Muscle layer of duodenum (tissue), 2 donors: ENCODE measurements at regions not wholly inside any gene's neighbourhood (a gene's known extent, or its start where the extent isn't known, plus 50 kb on each side); places are given as distances from the start of the nearest gene placed in this dataset.

Experiments
- H3K27ac ChIP-seq: one replicate; pipeline ENCODE4 v1.7.0; 2013; ENCODE audit warnings: mild to moderate bottlenecking, low read length
- H3K27me3 ChIP-seq: one replicate; pipeline ENCODE4 v1.7.0; 2013; ENCODE audit warnings: low read depth, mild to moderate bottlenecking, control low read depth, low read length
- H3K36me3 ChIP-seq, 2 donors: one replicate each; pipeline ENCODE4 v1.7.0; 2013; ENCODE audit warnings: low read length in 2 of 2, control low read depth in 1 of 2, mild to moderate bottlenecking in 1 of 2; ENCODE audit not compliant: insufficient read depth in 2 of 2, control insufficient read depth in 1 of 2
- H3K4me1 ChIP-seq, 2 donors: one replicate each; pipeline ENCODE4 v1.7.0; 2013; ENCODE audit warnings: low read length in 2 of 2, mild to moderate bottlenecking in 2 of 2, control low read depth in 1 of 2, moderate library complexity in 1 of 2; ENCODE audit not compliant: insufficient read depth in 2 of 2, control insufficient read depth in 1 of 2
- H3K4me3 ChIP-seq, 2 donors: one replicate each; pipeline ENCODE4 v1.7.0; 2013; ENCODE audit warnings: low read length in 2 of 2, low read depth in 1 of 2, mild to moderate bottlenecking in 1 of 2
- H3K9me3 ChIP-seq, 2 donors: one replicate each; pipeline ENCODE4 v1.7.0; 2013; ENCODE audit warnings: low read length in 2 of 2, control low read depth in 1 of 2, mild to moderate bottlenecking in 1 of 2; ENCODE audit not compliant: control insufficient read depth in 1 of 2
- donor health status: healthy.

GRCh38 chr13:89857502-89857901, 1490.0 kb upstream of the MIR17HG start:
- Histone ChIP-seq H3K27ac (no peak overlapping the region), H3K4me3 (no peak overlapping the region), H3K4me1 (no peaks in the 10 kb centered on the region), H3K9me3 (no peaks in the 10 kb centered on the region), H3K36me3 (no peaks in the 10 kb centered on the region), H3K27me3 (no peaks in the 10 kb centered on the region)

DNA sequence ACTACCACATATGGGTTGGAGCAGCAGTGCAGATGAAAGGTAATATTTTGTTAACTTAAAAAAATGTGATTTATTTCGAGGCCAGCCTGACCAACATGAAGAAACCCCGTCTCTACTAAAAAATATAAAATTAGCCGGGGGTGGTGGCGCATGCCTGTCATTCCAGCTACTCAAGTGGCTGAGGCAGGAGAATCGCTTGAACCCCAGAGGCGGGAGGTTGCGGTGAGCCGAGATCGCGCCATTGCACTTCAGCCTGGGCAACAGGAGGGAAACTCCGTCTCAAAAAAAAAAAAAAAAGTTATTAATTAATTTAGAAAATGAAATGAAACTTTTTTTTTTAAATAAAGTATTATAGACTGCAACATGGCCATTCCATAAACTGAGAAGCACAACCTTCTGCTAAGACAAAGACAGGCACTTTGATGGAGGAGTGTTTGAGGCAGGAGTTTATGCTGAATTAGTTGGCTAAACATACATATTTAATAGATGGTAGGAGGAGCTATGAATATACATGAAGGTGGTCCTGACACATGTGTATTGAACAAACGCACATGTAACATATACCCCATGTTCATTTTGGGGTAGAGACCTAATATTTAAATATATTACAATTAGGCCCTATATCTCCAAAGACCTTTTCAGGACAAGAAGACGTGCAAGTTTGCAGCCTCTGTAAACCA, 1485.3 kb upstream of the MIR17HG start:
- Histone ChIP-seq H3K27me3 (no peaks in the 10 kb centered on the region), H3K4me3 (no peak overlapping the region), H3K36me3 (no peaks in the 10 kb centered on the region), H3K27ac (no peak overlapping the region), H3K4me1 (no peaks in the 10 kb centered on the region), H3K9me3 (no peaks in the 10 kb centered on the region)

- H3K36me3 ChIP-seq = no peaks in the 10 kb centered on the region
- H3K27me3 ChIP-seq = no peaks in the 10 kb centered on the region
- no peak overlapping the region for H3K4me3 ChIP-seq
- H3K4me1 ChIP-seq = no peaks in the 10 kb centered on the region
- no peak overlapping the region for H3K27ac ChIP-seq
- H3K9me3 ChIP-seq = no peaks in the 10 kb centered on the region
Measured at GRCh38 chr13:89862691-89863036, 1484.8 kb upstream of the MIR17HG start.

DNA sequence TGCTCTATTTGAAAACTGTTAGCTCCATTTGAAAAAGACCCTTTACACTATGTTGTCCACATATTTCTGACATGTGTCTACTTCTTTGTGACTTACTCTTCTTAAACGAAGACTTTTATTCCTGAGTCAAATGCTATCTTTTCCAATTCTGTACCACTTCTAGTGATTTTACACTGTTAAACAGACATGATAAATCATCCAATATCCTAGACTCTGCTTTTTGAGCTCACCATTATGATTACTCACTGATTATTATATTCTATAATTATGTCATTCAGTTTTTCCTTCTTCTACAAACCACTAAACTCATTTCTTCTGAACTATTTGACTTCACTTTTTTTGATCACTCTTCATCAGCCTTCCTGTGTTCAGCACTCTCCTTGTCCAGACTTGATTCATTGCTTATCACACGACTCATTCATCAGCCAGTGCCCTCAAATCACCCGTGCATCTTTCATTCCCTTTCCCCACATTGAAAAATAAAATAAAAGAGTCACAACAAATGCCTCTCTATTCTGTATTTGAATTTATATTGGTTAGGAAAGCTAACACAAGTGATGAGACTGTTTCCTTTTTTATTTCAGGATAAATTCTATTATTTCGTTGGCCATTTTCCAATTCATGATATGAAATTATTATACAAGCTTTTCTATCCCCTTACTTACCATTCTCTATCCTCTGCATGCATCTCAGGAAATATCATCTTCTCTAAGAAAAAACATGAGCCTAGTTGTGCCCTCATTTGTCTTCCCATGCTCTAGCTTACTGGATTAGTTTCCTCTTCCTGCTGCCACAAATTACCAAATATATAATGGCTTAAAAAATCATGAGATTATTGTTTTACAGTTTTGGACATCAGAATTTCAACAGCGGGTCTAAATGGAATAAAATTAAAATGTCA, 1482.1 kb upstream of the MIR17HG start:
- H3K9me3 ChIP-seq = no peaks in the 10 kb centered on the region
- no peaks in the 10 kb centered on the region for H3K36me3 ChIP-seq
- H3K27ac ChIP-seq = no peak overlapping the region
- H3K4me1 ChIP-seq = no peaks in the 10 kb centered on the region
- no peaks in the 10 kb centered on the region for H3K27me3 ChIP-seq
- no peak overlapping the region for H3K4me3 ChIP-seq

- H3K4me3 ChIP-seq = no peak overlapping the region
- H3K4me1 ChIP-seq = no peaks in the 10 kb centered on the region
- H3K9me3 ChIP-seq = no peaks in the 10 kb centered on the region
- no peaks in the 10 kb centered on the region for H3K36me3 ChIP-seq
- no peak overlapping the region for H3K27ac ChIP-seq
- H3K27me3 ChIP-seq = no peaks in the 10 kb centered on the region
Measured at GRCh38 chr13:89869312-89869711, 1478.2 kb upstream of the MIR17HG start.

- no peak overlapping the region for H3K27ac ChIP-seq
- no peaks in the 10 kb centered on the region for H3K27me3 ChIP-seq
- H3K4me3 ChIP-seq = no peak overlapping the region
- no peaks in the 10 kb centered on the region for H3K36me3 ChIP-seq
- H3K4me1 ChIP-seq = no peaks in the 10 kb centered on the region
- H3K9me3 ChIP-seq = no peaks in the 10 kb centered on the region
Measured at GRCh38 chr13:89878904-89879303, 1468.6 kb upstream of the MIR17HG start.

DNA sequence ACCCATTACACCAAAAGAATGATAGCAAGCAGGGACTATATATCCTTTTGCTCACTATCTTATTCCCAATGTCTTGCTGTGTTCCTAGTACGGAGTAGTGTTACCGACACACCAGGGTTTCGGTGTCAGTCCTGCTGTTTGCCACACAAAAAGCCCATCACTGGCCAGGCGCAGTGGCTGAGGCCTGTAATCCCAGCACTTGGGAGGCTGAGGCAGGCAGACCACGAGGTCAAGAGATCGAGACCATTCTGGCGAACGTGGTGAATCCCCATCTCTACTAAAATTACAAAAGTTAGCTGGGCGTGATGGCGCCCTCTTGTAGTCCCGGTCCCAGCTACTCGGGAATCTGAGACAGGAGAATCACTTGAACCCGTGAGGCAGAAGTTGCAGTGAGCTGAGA, 1467.3 kb upstream of the MIR17HG start:
- H3K4me3 ChIP-seq = no peak overlapping the region
- no peak overlapping the region for H3K27ac ChIP-seq
- H3K36me3 ChIP-seq = no peaks in the 10 kb centered on the region
- H3K9me3 ChIP-seq = no peaks in the 10 kb centered on the region
- no peaks in the 10 kb centered on the region for H3K27me3 ChIP-seq
- no peaks in the 10 kb centered on the region for H3K4me1 ChIP-seq

GRCh38 chr13:89883893-89884448, 1463.5 kb upstream of the MIR17HG start:
- Histone ChIP-seq H3K36me3 (no peaks in the 10 kb centered on the region), H3K27me3 (no peaks in the 10 kb centered on the region), H3K27ac (no peak overlapping the region), H3K9me3 (no peaks in the 10 kb centered on the region), H3K4me1 (no peaks in the 10 kb centered on the region), H3K4me3 (no peak overlapping the region)

- Histone ChIP-seq H3K27ac (no peak overlapping the region), H3K4me3 (no peak overlapping the region), H3K4me1 (no peaks in the 10 kb centered on the region), H3K27me3 (no peaks in the 10 kb centered on the region), H3K36me3 (no peaks in the 10 kb centered on the region), H3K9me3 (no peaks in the 10 kb centered on the region)
Measured at GRCh38 chr13:89890806-89891205, 1456.7 kb upstream of the MIR17HG start.

GRCh38 chr13:89891416-89891815, 1456.1 kb upstream of the MIR17HG start:
- no peaks in the 10 kb centered on the region for H3K36me3 ChIP-seq
- H3K9me3 ChIP-seq = no peaks in the 10 kb centered on the region
- H3K4me1 ChIP-seq = no peaks in the 10 kb centered on the region
- H3K27ac ChIP-seq = no peak overlapping the region
- H3K27me3 ChIP-seq = no peaks in the 10 kb centered on the region
- no peak overlapping the region for H3K4me3 ChIP-seq

DNA sequence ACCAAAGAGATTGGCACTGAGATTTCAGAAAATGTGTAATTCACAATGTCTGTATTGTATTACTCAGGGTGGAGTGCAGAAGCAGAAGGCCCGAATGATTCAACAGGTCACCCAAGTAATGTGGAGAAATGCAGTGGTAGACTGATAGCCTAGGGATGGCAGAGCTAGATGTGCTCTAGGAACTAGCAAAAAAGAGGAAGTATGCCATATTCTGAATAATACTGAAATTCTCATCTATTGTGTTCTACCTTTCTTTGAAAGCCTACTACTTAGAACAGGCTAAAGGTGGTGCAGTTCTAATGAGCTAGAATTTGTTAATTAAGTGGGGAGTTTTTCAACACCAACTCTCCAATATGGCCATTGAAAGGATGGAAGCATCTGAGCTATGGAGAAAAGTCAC, 1449.8 kb upstream of the MIR17HG start:
- Histone ChIP-seq H3K36me3 (no peaks in the 10 kb centered on the region), H3K9me3 (no peaks in the 10 kb centered on the region), H3K4me1 (no peaks in the 10 kb centered on the region), H3K4me3 (no peak overlapping the region), H3K27me3 (no peaks in the 10 kb centered on the region), H3K27ac (no peak overlapping the region)
